ENCODE measurements at regions not wholly inside any gene's neighbourhood (a gene's known extent, or its start where the extent isn't known, plus 50 kb on each side); places are given as distances from the start of the nearest gene placed in this dataset.

DNA sequence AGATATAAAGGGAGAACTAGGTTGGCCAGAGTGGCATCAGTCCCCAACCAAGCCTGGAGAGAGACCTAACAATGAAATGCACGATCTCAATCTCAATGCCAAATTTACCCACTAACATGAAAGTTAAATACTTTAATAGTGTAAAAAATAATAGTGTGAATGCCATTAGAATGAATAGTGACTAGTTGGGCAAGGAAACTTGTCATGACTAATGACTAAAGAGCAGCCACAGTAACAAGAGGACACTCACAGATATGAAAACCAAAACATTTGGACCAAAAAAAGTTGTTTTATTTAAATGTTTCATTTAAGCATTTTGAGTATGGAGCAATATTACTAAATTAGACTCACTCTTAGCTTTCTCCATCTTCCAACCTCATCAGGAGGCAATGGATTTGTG is 1853.8 kb downstream of the EFNA5 start:
- no peak for DNase-seq (ENCODE audit: low spot score)

DNA sequence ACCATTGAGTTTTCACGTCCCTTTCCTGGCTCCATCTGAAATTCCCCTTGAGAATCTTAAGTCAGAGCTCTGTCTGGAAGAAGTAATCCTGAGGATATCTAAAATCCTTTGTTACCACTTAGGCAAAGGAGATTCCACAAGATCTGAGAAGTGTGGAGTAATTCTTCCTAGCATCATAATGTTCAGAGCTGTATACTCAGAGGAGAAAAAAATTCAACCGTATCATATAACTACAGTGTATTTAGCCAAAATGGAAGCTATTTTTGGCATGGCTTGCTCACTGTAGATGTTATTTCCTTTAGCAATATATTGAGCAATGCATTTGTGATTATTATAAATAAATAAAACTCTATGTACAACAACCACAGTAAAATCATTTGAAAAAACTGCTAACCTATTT is 1858.4 kb downstream of the EFNA5 start:
- DNase-seq (ENCODE audit: low spot score), result no peak

DNA sequence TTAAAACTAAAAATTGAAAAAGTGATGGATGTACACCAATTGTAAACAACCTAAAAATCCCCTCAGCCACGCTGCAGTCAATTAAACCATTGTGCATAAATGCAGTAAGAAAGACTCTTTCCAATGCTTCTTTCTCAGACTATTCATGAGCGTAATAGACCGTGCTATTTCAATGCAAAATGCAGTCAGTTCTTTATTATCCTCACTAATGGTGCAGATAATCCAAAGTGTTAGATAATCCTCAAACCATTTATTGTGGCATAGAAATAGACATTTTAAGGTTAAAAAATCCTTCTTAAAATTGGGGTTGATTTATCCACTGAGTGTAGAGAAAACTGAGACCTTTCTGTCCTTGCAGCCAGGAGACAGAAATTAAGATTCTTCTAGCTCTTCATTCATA is 1862.8 kb downstream of the EFNA5 start:
- no peak for DNase-seq (ENCODE audit: low spot score)

DNA sequence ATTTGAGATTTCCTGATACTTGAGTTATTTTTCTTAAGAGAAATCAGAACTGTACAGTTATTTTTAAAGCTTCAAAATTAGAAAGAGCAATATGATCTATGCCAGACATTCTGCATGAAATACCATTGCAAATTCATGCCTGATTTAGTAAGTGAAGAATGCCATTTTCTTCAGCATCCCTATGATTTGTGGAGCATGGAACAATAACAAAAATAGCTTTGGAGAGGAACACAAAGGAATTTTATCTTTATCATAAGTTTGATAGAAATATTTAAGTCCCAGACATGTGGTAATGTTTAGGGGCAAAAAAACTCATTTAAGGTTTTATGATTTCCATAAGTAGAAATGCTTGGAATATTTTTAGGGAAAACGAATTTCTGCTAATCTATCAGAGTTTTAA is 1863.4 kb downstream of the EFNA5 start:
- no peak for DNase-seq (ENCODE audit: low spot score)

DNA sequence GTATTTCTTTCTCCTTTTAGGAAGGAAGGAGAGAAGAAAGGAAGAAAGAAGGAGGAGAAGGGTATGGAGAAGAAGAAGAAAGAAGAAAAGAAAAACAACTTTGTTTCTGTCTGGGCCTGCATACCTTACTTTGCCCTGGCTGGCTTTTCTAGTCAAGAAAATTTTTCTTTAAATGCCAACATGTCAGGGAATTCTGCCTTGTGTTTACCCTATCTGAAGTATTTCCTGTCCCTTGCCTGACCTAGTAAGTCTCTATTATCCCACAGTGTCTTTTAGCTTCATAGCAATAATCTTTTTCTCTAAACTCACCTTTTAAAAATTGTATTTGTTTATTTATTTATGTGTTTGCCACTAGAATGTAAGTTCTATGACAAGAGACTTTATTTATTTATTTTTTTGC is 1864.1 kb downstream of the EFNA5 start:
- no peak for DNase-seq (ENCODE audit: low spot score)

DNA sequence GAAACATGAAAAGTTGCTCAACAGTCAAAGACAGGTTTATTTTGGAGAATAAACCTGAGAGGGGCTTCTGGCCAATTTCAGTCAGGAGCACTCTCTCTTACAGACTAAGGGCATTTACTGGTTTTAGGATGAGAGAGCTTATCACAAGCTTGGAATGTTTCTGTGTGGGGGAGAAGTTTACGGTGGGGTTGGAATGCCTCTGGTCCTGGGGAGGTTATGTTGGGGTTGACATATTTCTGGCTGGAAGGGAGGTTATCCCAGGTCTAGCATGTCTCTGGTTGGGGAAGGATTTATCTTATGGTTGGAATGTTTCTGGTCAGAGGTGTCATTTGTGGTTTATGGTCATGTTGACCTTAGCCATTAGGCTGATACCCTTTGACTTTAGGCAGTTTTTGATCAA is 1867.3 kb downstream of the EFNA5 start:
- no peak for DNase-seq (ENCODE audit: low spot score)

DNA sequence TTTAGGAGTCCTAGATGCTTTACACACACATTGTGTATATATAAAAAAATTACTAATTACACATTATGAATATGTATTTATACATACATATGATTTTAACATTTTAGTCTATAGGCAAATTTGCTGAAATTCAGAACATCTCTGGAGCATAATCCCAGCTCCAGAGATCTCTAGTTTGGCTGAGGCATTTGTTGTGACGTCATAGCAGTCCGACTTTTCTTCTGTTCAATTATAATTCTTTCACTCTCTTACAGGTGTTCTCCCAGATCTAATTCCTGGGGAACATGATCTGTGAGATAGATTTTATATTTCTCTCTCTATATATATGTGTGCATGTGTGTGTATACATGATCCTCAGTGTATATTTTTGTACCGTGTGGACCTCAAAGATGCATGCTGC is 1876.2 kb downstream of the EFNA5 start:
- no peak for DNase-seq (ENCODE audit: low spot score)

DNA sequence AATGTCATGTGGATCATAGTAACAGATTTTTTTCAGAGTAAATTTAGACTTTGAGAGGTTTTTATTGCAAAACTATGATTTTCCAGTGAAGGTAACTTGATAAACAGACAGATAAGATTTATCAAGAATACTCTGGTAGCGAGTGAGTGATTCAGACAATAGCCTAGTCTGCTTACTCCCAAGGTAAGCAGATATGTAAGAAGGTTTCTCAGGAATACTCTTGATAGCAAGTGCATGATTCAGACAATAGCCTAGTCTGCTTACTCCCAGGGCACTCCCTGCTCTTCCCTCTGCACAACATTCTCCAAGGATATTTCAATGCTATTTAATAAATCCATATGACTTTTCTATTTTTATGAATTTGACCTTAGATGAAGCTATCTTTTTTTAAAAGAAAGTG is 1881.5 kb downstream of the EFNA5 start:
- no peak for DNase-seq (ENCODE audit: low spot score)

DNA sequence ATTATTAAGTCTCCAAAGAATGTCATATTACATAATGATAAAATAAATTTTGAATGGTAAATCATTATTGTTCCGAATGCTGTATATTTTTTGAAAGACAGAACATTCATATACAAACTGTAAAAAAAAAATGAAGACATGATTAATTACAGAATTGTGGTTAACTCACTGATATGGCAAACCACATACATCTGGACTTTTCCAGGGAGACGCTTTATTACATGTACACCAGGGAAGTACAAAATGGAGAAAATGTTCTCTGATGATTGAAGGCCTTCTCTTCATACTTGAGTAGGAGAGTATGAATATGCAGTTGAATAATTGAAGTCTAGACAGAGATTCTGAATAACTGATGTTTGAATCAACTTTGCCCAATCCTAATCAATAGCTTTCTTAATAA is 1886.9 kb downstream of the EFNA5 start:
- no peak for DNase-seq (ENCODE audit: low spot score)

DNA sequence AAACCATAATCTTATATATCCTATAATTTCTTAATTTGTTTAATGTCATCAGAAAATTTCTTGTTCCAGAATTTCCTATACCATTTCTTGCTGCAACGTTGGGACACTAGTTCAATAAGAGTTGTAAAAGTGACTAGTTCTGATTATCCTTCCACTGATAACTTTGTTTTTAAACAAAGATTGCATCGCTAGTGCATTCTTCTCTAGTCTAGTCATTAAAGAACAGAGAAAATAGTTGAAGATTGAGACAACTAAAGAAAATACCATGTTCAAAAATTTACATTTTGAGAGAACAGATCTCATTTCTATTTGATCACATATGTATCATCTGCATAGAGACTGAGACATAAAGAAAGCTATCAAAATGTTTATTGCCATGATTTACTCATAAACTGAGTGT is 1888.2 kb downstream of the EFNA5 start:
- no peak for DNase-seq (ENCODE audit: low spot score)

DNA sequence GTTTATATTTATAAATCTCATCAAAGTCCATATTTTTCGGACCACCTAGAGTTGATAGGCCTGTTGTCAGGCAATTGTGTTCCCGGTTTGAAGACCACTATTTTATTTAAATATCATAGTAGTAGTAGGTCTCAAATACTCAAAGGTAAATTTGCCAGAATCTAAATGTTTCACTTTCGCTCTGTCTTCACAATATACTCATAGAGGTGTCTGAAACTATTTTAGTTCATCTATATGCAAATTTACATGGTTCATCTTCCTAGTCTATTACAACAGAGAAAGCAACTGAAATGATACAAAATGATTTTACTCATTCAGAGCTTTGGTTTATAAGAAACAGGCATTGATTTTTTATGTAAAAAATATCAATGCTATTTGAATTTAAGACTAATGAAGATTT is 1897.5 kb downstream of the EFNA5 start:
- DNase-seq (ENCODE audit: low spot score), result no peak

DNA sequence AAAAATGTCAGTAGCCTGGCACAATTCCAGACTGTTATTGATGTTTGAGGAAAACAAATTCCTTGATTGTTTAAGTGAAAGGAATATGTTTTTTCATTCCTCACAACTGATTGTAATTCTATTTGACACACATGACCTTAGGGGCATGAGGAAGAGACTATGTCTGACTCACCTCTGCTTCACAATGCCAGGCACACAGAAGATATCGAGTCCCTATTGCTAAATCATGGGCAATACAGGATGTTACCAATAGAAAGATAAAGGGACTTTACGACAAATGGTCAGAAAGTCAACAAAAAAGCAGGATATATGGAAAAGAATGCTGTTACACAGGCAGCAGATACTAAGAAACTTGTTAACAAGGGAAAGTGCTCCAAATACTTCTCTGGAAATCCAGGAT is 1903.5 kb downstream of the EFNA5 start:
- no peak for DNase-seq (ENCODE audit: low spot score)

DNA sequence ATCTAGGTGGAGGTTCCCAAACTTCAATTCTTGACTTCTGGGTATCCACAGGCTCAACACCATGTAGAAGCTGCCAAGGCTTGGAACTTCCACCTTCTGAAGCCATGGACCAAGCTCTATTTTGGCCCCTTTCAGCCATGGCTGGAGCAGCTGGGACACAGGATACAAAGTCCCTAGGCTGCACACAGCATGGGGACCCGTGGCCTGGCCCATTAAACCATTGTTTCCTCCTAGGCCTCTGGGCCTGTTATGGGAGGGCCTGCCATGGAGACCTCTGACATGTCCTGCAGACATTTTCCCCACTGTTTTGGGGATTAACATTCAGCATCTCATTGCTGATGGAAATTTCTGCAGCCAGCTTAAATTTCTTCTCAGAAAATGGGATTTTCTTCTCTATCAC is 1908.0 kb downstream of the EFNA5 start:
- no peak for DNase-seq (ENCODE audit: low spot score)

DNA sequence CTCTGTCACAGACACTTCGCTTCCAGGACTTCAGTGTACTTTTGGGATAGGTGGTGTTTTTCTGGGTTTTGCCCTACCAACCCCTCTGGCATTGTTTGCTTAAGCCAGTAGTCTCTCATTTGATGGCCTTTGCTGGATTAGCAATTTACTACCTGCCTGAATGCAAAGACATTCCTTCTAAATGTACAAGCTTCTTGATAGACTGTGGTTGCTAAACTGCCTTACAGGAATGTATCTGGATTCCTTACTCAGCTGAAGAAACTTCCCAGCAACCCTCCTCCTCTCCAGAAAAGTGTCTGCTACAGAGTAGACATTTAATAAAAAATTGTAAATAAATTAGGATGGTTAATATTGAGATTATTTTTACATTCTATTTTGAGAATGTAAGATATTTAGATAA is 1916.7 kb downstream of the EFNA5 start:
- DNase-seq (ENCODE audit: low spot score), result no peak

DNA sequence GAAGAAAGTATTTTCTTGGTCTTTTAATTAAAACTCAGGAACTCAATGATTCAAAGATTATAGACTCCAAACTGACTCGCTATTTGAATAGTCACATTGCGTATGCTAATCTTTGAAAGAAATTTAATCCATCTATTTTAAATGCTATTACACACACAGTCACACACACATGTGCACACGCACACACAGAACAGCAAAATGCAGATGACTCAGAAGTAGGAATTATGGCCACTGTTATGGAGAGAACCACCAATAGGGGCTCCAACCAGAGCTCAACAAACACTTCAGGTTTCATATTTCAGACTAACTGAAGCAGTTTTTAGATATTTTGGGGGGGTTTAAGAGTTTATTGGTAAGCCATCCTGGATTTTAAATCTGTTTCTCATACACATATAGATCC is 1917.9 kb downstream of the EFNA5 start:
- DNase-seq (ENCODE audit: low spot score), result no peak

DNA sequence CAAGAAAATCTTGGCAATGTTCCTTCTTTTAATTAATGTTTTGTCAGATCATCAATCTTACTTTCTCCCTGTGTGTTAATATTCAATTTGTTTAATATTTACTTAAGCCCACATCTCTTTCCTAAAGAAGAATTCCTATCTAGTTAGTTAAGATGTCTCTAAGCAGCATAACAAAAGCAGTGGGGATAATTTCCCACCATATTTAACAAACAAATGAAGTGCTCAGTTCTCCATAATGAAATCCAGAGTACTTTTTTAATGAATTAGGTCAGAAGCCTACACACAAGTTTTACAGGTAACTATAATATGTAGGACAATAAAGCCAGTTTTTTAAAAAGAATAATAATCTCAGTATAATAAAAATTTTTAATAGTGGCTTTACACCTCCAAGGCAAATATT is 1918.8 kb downstream of the EFNA5 start:
- no peak for DNase-seq (ENCODE audit: low spot score)

DNA sequence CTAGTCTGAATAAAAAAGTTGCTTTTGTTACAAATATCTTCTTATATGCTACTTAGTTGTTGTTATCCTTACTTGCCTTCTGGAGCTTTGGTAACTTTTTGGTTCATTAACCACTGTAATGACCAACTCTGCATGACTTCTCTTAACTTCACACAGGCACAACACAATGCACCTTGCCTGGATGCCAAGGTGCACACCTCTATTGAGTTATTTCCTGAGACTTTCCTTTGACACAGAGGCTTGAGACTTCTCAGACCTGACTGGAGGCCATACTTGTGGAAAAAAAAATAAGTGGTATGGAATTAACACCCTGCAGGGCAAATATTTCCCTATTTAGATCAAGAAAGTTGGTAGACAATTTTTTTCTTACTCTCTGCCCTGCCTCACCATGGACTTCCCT is 1925.6 kb downstream of the EFNA5 start:
- DNase-seq (ENCODE audit: low spot score), result no peak

DNA sequence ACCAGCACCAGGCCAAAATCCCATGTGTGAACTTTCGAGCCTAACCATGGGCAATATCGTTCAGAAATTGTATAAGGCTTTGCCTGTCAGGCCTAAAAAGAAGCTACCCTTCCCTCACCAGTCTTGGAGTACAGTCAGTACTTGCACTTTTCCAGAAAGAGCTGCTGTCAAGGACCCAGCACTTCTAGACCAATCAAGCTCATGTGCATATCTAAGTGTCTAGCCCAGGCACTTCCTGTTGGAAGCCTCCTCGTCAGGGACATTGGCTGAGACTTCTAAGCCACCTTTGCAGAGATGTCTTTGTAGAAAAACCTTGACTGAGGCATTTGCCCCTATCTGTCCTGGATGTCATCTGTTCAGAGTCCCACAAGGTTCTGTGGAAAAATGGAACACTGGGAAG is 1930.5 kb downstream of the EFNA5 start:
- no peak for DNase-seq (ENCODE audit: low spot score)

DNA sequence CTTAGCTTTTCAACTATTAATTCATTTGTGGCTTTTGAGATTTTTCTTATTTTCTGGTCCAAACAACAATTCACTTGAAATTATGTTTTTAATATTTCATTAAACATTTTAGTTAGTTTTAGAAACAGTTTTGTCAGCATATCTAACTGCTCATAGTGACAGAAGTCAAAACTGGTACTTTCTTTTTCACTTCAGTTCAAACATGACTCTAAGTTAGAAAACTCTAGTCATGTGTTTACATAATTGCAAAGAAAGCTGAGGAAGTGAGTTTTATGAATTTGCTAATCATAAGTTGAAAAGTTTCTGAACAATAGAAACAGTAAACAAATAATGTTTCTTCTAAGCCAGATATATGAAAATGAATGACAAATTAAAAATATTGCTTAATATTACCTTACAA is 1931.0 kb downstream of the EFNA5 start:
- no peak for DNase-seq (ENCODE audit: low spot score)

DNA sequence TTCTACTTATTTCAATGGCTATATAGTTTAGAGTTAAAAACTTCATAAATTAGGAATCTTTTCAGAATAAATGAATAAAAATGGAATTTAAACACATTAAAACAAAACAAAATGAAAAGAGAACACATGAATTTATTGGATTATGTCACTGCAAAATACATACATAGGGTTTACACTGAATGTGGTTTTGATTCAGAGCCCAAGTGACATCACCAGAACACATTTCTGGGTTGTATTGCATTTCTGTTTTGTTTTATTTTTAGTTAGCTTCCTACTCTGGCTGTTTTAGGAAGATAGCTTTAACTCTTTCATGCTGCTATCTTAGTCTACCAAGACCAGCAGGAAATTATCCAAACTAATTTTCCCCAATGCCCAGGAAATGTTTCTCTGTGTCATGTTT is 1935.0 kb downstream of the EFNA5 start:
- no peak for DNase-seq (ENCODE audit: low spot score)

DNA sequence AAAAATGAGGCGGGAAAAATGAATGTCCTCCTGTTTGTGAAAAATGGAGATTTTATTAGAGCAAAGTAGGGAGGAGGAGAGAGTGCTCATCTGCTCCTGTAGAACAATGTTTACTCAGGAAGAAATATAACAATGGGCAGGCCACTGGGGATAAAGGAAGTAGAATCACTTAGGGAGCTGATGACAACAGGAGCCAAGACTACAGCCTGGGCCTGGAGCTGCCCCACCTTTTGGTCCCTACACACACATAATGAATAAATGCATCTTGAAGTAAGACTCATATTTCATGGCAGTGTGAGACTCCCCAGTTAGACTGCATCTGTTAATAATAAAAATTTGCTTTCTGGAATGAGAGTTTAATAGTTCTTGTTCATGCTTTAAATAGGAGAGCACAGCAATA is 1939.8 kb downstream of the EFNA5 start:
- no peak for DNase-seq (ENCODE audit: low spot score)

DNA sequence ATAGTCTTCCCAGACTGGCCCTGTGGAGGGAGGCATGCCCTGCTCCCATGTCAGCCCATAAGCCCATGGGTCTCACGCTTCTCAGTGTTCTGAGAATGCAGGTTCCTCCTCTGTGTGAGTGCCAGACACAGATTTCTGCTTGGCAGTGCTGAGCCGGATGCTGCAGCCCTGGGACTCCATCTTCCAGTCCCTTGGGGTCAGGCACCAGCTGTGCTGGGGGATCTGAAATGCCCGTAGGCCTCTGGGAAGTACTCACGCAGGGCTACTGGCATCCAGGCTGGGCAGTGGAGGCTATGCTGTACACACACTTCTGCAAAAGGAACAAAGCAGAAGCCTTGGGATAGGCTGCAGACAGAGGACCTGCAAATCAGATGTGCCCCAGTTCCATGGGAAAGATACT is 1944.6 kb downstream of the EFNA5 start:
- DNase-seq (ENCODE audit: low spot score), result no peak

DNA sequence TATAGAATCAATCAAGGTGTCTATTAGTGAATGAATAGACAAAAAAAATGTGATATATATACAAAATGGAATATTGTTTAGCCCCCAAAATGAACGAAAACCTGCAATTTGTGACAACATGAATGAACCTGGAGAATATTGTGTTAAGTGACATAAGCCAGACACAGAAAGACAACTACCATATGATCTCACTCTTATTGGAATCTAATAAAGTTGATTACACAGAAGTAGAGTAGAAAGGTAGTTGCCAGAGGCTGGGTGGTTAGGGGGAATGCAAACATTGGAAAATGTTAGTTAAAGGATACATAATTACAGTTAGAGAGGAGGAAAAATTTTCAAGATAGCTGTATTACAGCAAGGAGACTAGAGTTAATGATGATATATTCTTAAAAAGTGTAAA is 1962.3 kb downstream of the EFNA5 start:
- DNase-seq (ENCODE audit: low spot score), result no peak

DNA sequence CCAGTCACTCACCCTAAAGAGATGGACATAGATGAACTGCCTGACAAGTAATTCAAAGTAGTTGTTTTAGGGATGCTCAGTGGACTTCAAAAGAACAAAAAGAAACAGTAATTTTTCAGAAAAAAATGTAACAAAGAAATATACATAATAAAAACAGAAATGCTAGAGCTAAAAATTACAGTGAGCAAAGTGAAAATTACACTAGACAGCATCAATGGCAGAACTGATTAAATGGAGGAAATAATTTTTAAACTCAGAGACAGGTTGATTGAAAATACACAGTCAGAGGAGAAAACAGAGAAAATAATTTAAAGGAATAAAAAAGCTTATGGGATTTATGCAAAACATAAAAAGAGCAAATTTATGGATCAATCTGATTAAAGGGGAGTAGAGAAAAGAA is 1968.4 kb downstream of the EFNA5 start:
- no peak for DNase-seq (ENCODE audit: low spot score)

DNA sequence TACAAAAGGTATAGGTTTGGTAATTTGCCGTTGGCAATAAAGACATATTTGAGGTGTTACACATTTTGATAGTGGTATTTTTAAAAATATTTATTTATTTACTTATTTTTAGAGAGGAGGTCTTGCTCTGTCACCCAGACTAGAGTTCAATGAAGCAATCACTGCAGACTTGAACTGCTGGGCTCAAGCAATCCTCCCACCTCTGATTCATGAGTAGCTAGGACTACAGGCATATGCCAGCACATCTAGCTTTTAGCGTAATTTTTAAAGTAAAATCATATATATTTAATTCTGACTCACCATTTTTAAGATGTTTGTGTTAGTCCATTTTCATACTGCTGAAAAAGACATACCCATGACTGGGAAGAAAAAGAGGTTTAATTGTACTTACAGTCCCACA is 1974.3 kb downstream of the EFNA5 start:
- DNase-seq (ENCODE audit: low spot score), result no peak

DNA sequence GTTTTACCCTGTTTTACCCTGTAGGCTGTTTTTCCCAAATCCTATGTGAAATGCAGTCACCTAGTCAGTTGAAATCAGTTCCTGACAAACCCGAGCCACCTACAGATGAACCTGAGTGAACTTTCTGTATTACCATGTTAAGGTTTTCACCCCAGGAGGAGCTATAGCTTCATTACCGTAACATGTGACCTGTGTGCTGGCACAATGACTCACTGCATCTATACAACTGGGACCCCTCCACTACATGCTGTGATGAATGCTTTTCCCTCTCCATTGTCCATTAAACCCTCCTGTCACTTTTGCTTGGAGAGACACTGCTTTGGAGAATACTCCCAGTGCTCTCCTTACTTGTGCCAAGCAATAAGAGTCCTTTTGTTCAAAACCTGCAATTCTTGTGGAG is 1974.8 kb downstream of the EFNA5 start:
- DNase-seq (ENCODE audit: low spot score), result no peak
